Fibroblast of villous mesenchyme (primary cell): ENCODE measurements at regions not wholly inside any gene's neighbourhood (a gene's known extent, or its start where the extent isn't known, plus 50 kb on each side); places are given as distances from the start of the nearest gene placed in this dataset.

Experiments used
- DNase-seq: peaks from one replicate; pipeline ENCODE4 v3.0.0-alpha.2; 2010; ENCODE audit warnings: low read depth
- H3K4me3 ChIP-seq: 2 replicates; pipeline ENCODE4 v1.5.1; 2011; ENCODE audit warnings: low read depth, mild to moderate bottlenecking, low read length
- CTCF ChIP-seq: IDR thresholded peaks from 2 replicates; pipeline ENCODE4 v1.5.1; 2012; ENCODE audit warnings: low read depth, mild to moderate bottlenecking, low read length; ENCODE audit not compliant: insufficient read depth

- no peak overlapping the region for H3K4me3 ChIP-seq
- no peak for TF ChIP-seq CTCF
- DNase-seq, result no peak
These were observed 107.4 kb upstream of the SLC4A7 start for GRCh38 chr3:27591312-27592210.

GRCh38 chr3:27590437-27591298 is 106.5 kb upstream of the SLC4A7 start:
- no peak for TF ChIP-seq CTCF
- no peak overlapping the region for H3K4me3 ChIP-seq
- DNase-seq, result peak; percentile 30

- TF ChIP-seq CTCF, result no peak
- no peak overlapping the region for H3K4me3 ChIP-seq
- no peak for DNase-seq
These were observed 105.6 kb upstream of the SLC4A7 start for GRCh38 chr3:27589795-27590194.

GRCh38 chr3:27585429-27585828 is 101.2 kb upstream of the SLC4A7 start:
- TF ChIP-seq CTCF, result no peak
- no peak overlapping the region for H3K4me3 ChIP-seq
- no peak for DNase-seq

GRCh38 chr3:27584874-27585273 is 100.7 kb upstream of the SLC4A7 start:
- no peak for TF ChIP-seq CTCF
- H3K4me3 ChIP-seq, result no peak overlapping the region
- no peak for DNase-seq

GRCh38 chr3:27581852-27582251 is 97.7 kb upstream of the SLC4A7 start:
- no peak for TF ChIP-seq CTCF
- no peak overlapping the region for H3K4me3 ChIP-seq
- no peak for DNase-seq
